IMR-90 (cell line): ENCODE measurements at regions not wholly inside any gene's neighbourhood (a gene's known extent, or its start where the extent isn't known, plus 50 kb on each side); places are given as distances from the start of the nearest gene placed in this dataset.

Experiments used
- ATAC-seq: fragments of 200-7000 bp; cut with Tn5 transposase; 2 replicates; pipeline ENCODE4 v1.9.1; 2020; ENCODE audit warnings: low read depth, mild to moderate bottlenecking, moderate library complexity
- BruUV-seq: library from RNA; stranded (reverse); fragments of 400-500 nt; replicated peaks from 2 replicates; lab custom pipeline; 2021; lab: Mats Ljungman, UMichigan
- CTCF ChIA-PET: fragments of 300-600 bp; formaldehyde crosslinking; extraction: SDS; loops from one replicate; lab custom pipeline; 2021; ENCODE audit warnings: antibody characterized with exemption; lab: Yijun Ruan, JAX
- POLR2A ChIA-PET: fragments of 300-600 bp; sonication (Branson Sonifier 250); formaldehyde crosslinking; loops from one replicate; lab custom pipeline; 2022; ENCODE audit warnings: antibody characterized with exemption; ENCODE audit not compliant: unreplicated experiment; lab: Charles Lee
- DNase-seq: peaks from one replicate; pipeline ENCODE4 v3.0.0; 2013
- H2AFZ ChIP-seq: replicated peaks from 2 replicates; pipeline ENCODE3; 2013; ENCODE audit warnings: low read length, mild to moderate bottlenecking; ENCODE audit not compliant: poor library complexity
- H2AK5ac ChIP-seq: 2 replicates; pipeline ENCODE4 v1.6.1; 2013; ENCODE audit warnings: low read depth, low read length, inconsistent platforms
- H2AK9ac ChIP-seq: replicated peaks from 2 replicates; pipeline ENCODE3; 2013; ENCODE audit warnings: mild to moderate bottlenecking, low read depth, low read length, moderate library complexity; ENCODE audit not compliant: poor library complexity
- H2BK120ac ChIP-seq: 2 replicates; pipeline ENCODE4 v1.6.1; 2013; ENCODE audit warnings: low read depth, low read length, inconsistent platforms
- H2BK15ac ChIP-seq: 3 replicates; pipeline ENCODE4 v1.6.1; 2013; ENCODE audit warnings: low read depth, low read length, inconsistent platforms
- H2BK20ac ChIP-seq: 2 replicates; pipeline ENCODE4 v1.6.1; 2013; ENCODE audit warnings: low read depth, mild to moderate bottlenecking, inconsistent platforms, low read length, moderate library complexity
- H2BK5ac ChIP-seq: 2 replicates; pipeline ENCODE4 v1.6.1; 2013; ENCODE audit warnings: mild to moderate bottlenecking, low read depth, low read length, inconsistent platforms; ENCODE audit not compliant: poor library complexity, severe bottlenecking
- H3K14ac ChIP-seq: replicated peaks from 2 replicates; pipeline ENCODE4 v1.6.1; 2013; ENCODE audit warnings: low read depth, low read length, inconsistent platforms
- H3K18ac ChIP-seq: 2 replicates; pipeline ENCODE4 v1.6.1; 2013; ENCODE audit warnings: low read depth, low read length, control low read depth
- H3K23ac ChIP-seq: 2 replicates; pipeline ENCODE4 v1.6.1; 2013; ENCODE audit warnings: low read depth, low read length, inconsistent platforms
- H3K27ac ChIP-seq: 2 replicates; pipeline ENCODE4 v1.5.1; 2013; ENCODE audit warnings: mild to moderate bottlenecking, control low read depth, low read length; ENCODE audit not compliant: insufficient read depth
- H3K27me3 ChIP-seq: 2 replicates; pipeline ENCODE4 v1.6.1; 2013; ENCODE audit warnings: low read length; ENCODE audit not compliant: control insufficient read depth, insufficient read depth
- H3K36me3 ChIP-seq: 2 replicates; pipeline ENCODE4 v1.6.1; 2013; ENCODE audit warnings: low read length, mixed read lengths; ENCODE audit not compliant: control insufficient read depth, insufficient read depth
- H3K4ac ChIP-seq: 2 replicates; pipeline ENCODE4 v1.6.1; 2013; ENCODE audit warnings: low read depth, low read length, inconsistent platforms
- H3K4me1 ChIP-seq: 2 replicates; pipeline ENCODE4 v1.6.1; 2013; ENCODE audit warnings: low read length, mixed read lengths; ENCODE audit not compliant: control insufficient read depth, insufficient read depth
- H3K4me2 ChIP-seq: 2 replicates; pipeline ENCODE4 v1.6.1; 2013; ENCODE audit warnings: low read depth, mild to moderate bottlenecking, control low read depth, low read length, moderate library complexity
- H3K4me3 ChIP-seq: 2 replicates; pipeline ENCODE4 v1.5.1; 2013; ENCODE audit warnings: low read depth, mild to moderate bottlenecking, control low read depth, low read length, moderate library complexity; ENCODE audit not compliant: insufficient read depth
- H3K56ac ChIP-seq: 2 replicates; pipeline ENCODE4 v1.6.1; 2013; ENCODE audit warnings: low read length, inconsistent platforms; ENCODE audit not compliant: insufficient read depth; ENCODE audit errors: extremely low read depth
- H3K79me1 ChIP-seq, 2 experiments: 2 replicates each; pipeline ENCODE4 v1.6.1; 2013; ENCODE audit warnings: low read length in 2 of 2, inconsistent platforms in 1 of 2, low read depth in 1 of 2
- H3K9ac ChIP-seq: 2 replicates; pipeline ENCODE4 v1.6.1; 2013; ENCODE audit warnings: low read depth, low read length, control low read depth
- H3K9me1 ChIP-seq: 2 replicates; pipeline ENCODE4 v1.6.1; 2013; ENCODE audit warnings: low read length, inconsistent platforms; ENCODE audit not compliant: insufficient read depth
- H3K9me3 ChIP-seq: 2 replicates; pipeline ENCODE4 v1.6.1; 2013; ENCODE audit warnings: low read length; ENCODE audit not compliant: control insufficient read depth, insufficient read depth
- H4K20me1 ChIP-seq: 2 replicates; pipeline ENCODE4 v1.6.1; 2013; ENCODE audit warnings: low read length, inconsistent platforms; ENCODE audit not compliant: insufficient read depth
- H4K5ac ChIP-seq: 2 replicates; pipeline ENCODE4 v1.6.1; 2013; ENCODE audit warnings: mild to moderate bottlenecking, low read depth, low read length, control low read depth
- H4K8ac ChIP-seq, 2 experiments: 2 replicates each; pipeline ENCODE4 v1.6.1; 2013; ENCODE audit warnings: low read depth in 2 of 2, low read length in 2 of 2, control low read depth in 1 of 2, inconsistent platforms in 1 of 2
- H4K91ac ChIP-seq: 2 replicates; pipeline ENCODE4 v1.6.1; 2013; ENCODE audit warnings: low read depth, low read length, inconsistent platforms; ENCODE audit not compliant: insufficient read depth
- BHLHE40 ChIP-seq: fragments of 150-350 bp; IDR thresholded peaks from 2 replicates; pipeline ENCODE4 v1.6.1; 2016; ENCODE audit warnings: mild to moderate bottlenecking, low read depth, low read length
- CEBPB ChIP-seq: IDR thresholded peaks from 2 replicates; pipeline ENCODE4 v1.6.1; 2012; ENCODE audit warnings: low read depth, low read length, improper control_type of control experiment
- CHD1 ChIP-seq: IDR thresholded peaks from 2 replicates; pipeline ENCODE4 v1.6.1; 2012; ENCODE audit warnings: low read depth, low read length, improper control_type of control experiment
- CTCF ChIP-seq: conservative IDR thresholded peaks from 2 replicates; pipeline ENCODE4 v1.5.1; 2012; ENCODE audit warnings: mild to moderate bottlenecking, low read depth, low read length, improper control_type of control experiment
- ELK1 ChIP-seq: fragments of 150-350 bp; IDR thresholded peaks from 2 replicates; pipeline ENCODE4 v1.6.1; 2016; ENCODE audit warnings: low read depth, mild to moderate bottlenecking, low read length, moderate library complexity, borderline replicate concordance
- FOS ChIP-seq: fragments of 150-350 bp; IDR thresholded peaks from 2 replicates; pipeline ENCODE4 v1.6.1; 2016; ENCODE audit warnings: low read depth, low read length
- MAFK ChIP-seq: IDR thresholded peaks from 2 replicates; pipeline ENCODE4 v1.6.1; 2012; ENCODE audit warnings: low read depth, low read length, improper control_type of control experiment
- MAZ ChIP-seq: IDR thresholded peaks from 2 replicates; pipeline ENCODE4 v1.6.1; 2012; ENCODE audit warnings: low read depth, mild to moderate bottlenecking, low read length, improper control_type of control experiment, moderate library complexity, borderline replicate concordance
- MXI1 ChIP-seq: IDR thresholded peaks from 2 replicates; pipeline ENCODE4 v1.6.1; 2012; ENCODE audit warnings: low read depth, mild to moderate bottlenecking, low read length, moderate library complexity, borderline replicate concordance
- NFE2L2 ChIP-seq: fragments of 150-350 bp; IDR thresholded peaks from 2 replicates; pipeline ENCODE4 v1.6.1; 2016; ENCODE audit warnings: low read depth, mild to moderate bottlenecking, low read length
- POLR2A ChIP-seq: IDR thresholded peaks from 2 replicates; pipeline ENCODE4 v1.6.1; 2012; ENCODE audit warnings: mild to moderate bottlenecking, low read depth, low read length
- RAD21 ChIP-seq: IDR thresholded peaks from 2 replicates; pipeline ENCODE4 v1.6.1; 2012; ENCODE audit warnings: low read length, improper control_type of control experiment
- RCOR1 ChIP-seq: IDR thresholded peaks from 2 replicates; pipeline ENCODE4 v1.6.1; 2012; ENCODE audit warnings: mild to moderate bottlenecking, low read length, improper control_type of control experiment; ENCODE audit not compliant: insufficient replicate concordance
- RFX5 ChIP-seq: IDR thresholded peaks from 2 replicates; pipeline ENCODE4 v1.8.0; 2012; ENCODE audit warnings: low read depth, mild to moderate bottlenecking, low read length, moderate library complexity
- SMC3 ChIP-seq: fragments of 150-350 bp; IDR thresholded peaks from 2 replicates; pipeline ENCODE4 v1.6.1; 2016; ENCODE audit warnings: low read depth, mild to moderate bottlenecking, antibody characterized with exemption, low read length, moderate library complexity
- WGBS, 2 experiments: methylation state at CpG; one replicate each; pipeline versions ENCODE4 v1.1.5 to v1.1.7; 2013; ENCODE audit warnings: missing lambda C conversion rate in 2 of 2; ENCODE audit not compliant: insufficient read length in 1 of 2; ENCODE audit errors: extremely low coverage in 2 of 2; 5-methylcytosine and 5-hydroxymethylcytosine counted together
- dilution Hi-C: fragments of 300-500 bp; cut with HindIII; formaldehyde crosslinking; loops from one replicate; pipeline ENCODE4 v1.14.3; 2018; ENCODE audit warnings: low sequenced_read_pairs; ENCODE audit not compliant: unreplicated experiment
- in situ Hi-C: fragments of 300-500 bp; cut with MboI; formaldehyde crosslinking; loops from 3 replicates; pipeline ENCODE4 v1.14.3; 2019; ENCODE audit warnings: low sequenced_read_pairs, inconsistent platforms, mixed read lengths
- intact Hi-C: fragments of 100-400 bp; cut with micrococcal nuclease; formaldehyde crosslinking; loops from 2 replicates; pipeline ENCODE4 v1.10.0; 2022
- TF ChIP-seq, protein P1 (sequence below): fragments of 150-350 bp; IDR thresholded peaks from 2 replicates; pipeline ENCODE4 v1.6.1; 2017; ENCODE audit warnings: mild to moderate bottlenecking, antibody characterized with exemption, low read length, low read depth

DNA sequence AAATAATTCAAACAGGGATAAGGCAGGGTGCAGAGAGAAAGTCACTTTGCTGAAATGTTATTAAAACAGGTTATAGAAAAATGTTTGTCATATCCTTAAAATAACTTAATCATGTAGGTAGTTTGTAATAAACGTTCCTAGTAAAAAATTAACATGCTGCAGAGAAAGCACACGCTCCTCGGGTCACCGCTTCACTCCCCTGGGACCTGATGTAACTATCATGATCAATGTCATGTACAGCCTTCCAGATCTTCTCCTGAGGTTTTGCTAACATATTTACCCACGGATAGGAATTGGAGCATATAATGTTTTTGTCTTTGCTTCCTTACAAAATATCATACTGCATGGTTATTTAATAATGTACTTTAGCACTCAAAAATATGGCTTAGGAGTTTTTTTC is 285.1 kb upstream of the TMEM132C start:
- H3K4ac ChIP-seq = no peak overlapping the region
- no peaks in the 10 kb centered on the region for H3K79me1 ChIP-seq
- H3K56ac ChIP-seq = no peak overlapping the region
- no peak overlapping the region for H2AK5ac ChIP-seq
- BruUV-seq = no TSS peak
- no peaks in the 10 kb centered on the region for H3K9me1 ChIP-seq
- TF ChIP-seq, protein P1, sequence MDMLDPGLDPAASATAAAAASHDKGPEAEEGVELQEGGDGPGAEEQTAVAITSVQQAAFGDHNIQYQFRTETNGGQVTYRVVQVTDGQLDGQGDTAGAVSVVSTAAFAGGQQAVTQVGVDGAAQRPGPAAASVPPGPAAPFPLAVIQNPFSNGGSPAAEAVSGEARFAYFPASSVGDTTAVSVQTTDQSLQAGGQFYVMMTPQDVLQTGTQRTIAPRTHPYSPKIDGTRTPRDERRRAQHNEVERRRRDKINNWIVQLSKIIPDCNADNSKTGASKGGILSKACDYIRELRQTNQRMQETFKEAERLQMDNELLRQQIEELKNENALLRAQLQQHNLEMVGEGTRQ = no peak
- TF ChIP-seq ELK1 = no peak
- no peak for TF ChIP-seq RFX5
- TF ChIP-seq MAFK = no peak
- no peak for TF ChIP-seq CTCF
- TF ChIP-seq NFE2L2 = no peak
- TF ChIP-seq CHD1 = no peak
- TF ChIP-seq CEBPB = no peak
- no peak for TF ChIP-seq FOS
- no peak for TF ChIP-seq BHLHE40
- TF ChIP-seq POLR2A = no peak
- TF ChIP-seq MAZ = no peak
- no peak for TF ChIP-seq RCOR1
- TF ChIP-seq SMC3 = no peak
- no peak for TF ChIP-seq MXI1
- no peak for TF ChIP-seq RAD21
- H4K91ac ChIP-seq = no peak overlapping the region
- no peak overlapping the region for H4K5ac ChIP-seq
- H3K9ac ChIP-seq = no peak overlapping the region
- H3K14ac ChIP-seq = no peak overlapping the region
- CTCF ChIA-PET = no interaction called here
- ATAC-seq (no peak), DNase-seq (no peak)
- intact Hi-C loops = no loop called here
- WGBS, 2 experiments = no CpG with 5 or more reads among the region's 5 CpGs
- no peaks in the 10 kb centered on the region for H3K4me1 ChIP-seq
- H3K4me2 ChIP-seq = no peak overlapping the region
- H3K18ac ChIP-seq = no peak overlapping the region
- H3K23ac ChIP-seq = no peak overlapping the region
- H2AFZ ChIP-seq = no peak overlapping the region
- dilution Hi-C loops = no loop called here
- H2AK9ac ChIP-seq = no peak overlapping the region
- H3K9me3 ChIP-seq = peaks cover 23% of the 10 kb centered on the region
- POLR2A ChIA-PET = no interaction called here
- no peak overlapping the region for H4K8ac ChIP-seq
- H3K4me3 ChIP-seq = no peak overlapping the region
- H2BK15ac ChIP-seq = no peak overlapping the region
- no peak overlapping the region for H2BK5ac ChIP-seq
- no peaks in the 10 kb centered on the region for H3K27me3 ChIP-seq
- no peak overlapping the region for H2BK120ac ChIP-seq
- in situ Hi-C loops = no loop called here
- no peak overlapping the region for H2BK20ac ChIP-seq
- H3K36me3 ChIP-seq = no peaks in the 10 kb centered on the region
- no peak overlapping the region for H3K27ac ChIP-seq
- no peaks in the 10 kb centered on the region for H4K20me1 ChIP-seq
